H1 (cell line): ENCODE measurements at regions not wholly inside any gene's neighbourhood (a gene's known extent, or its start where the extent isn't known, plus 50 kb on each side); places are given as distances from the start of the nearest gene placed in this dataset.

Experiments
- TF ChIP-seq, protein P1 (sequence below), 3 experiments: IDR thresholded peaks; 1 replicate in 2 of 3; 2 replicates in 1 of 3; pipeline versions ENCODE4 v1.5.1 to v1.6.1; 2011; ENCODE audit warnings: low read length in 3 of 3, mild to moderate bottlenecking in 3 of 3, inconsistent platforms in 2 of 3, low read depth in 1 of 3, moderate library complexity in 1 of 3; ENCODE audit not compliant: insufficient read depth in 1 of 3; ENCODE audit errors: control extremely low read depth in 1 of 3

DNA sequence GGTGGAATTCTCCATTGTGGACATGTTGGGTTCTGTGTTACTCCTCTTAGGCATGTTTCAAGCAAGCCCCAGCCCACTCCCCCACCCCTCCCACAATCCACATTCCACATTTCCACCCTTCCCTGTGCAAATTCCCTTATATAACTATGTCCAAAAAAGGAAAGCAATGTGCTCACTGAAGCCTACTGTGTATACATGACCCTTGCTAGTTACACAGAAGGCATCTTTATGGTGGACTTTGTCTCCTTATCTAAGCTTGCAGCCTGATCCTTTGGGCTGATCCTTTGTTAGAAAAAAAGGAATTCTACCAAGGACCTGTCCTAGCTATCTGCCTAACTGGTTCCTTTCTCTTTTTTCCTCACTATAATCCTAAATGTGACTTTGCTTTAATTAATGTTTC is 796.8 kb downstream of the NLGN4X start (continued):
- TF ChIP-seq, protein P1, sequence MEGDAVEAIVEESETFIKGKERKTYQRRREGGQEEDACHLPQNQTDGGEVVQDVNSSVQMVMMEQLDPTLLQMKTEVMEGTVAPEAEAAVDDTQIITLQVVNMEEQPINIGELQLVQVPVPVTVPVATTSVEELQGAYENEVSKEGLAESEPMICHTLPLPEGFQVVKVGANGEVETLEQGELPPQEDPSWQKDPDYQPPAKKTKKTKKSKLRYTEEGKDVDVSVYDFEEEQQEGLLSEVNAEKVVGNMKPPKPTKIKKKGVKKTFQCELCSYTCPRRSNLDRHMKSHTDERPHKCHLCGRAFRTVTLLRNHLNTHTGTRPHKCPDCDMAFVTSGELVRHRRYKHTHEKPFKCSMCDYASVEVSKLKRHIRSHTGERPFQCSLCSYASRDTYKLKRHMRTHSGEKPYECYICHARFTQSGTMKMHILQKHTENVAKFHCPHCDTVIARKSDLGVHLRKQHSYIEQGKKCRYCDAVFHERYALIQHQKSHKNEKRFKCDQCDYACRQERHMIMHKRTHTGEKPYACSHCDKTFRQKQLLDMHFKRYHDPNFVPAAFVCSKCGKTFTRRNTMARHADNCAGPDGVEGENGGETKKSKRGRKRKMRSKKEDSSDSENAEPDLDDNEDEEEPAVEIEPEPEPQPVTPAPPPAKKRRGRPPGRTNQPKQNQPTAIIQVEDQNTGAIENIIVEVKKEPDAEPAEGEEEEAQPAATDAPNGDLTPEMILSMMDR (IDR thresholded peaks at IDR 0.05; ENCODE audit: control extremely low read depth in 1 of 3, insufficient read depth in 1 of 3, low read depth in 1 of 3, low read length in 3 of 3) = no peak
